Trophoblast cell (in vitro differentiated cells and primary cell): ENCODE measurements at regions not wholly inside any gene's neighbourhood (a gene's known extent, or its start where the extent isn't known, plus 50 kb on each side); places are given as distances from the start of the nearest gene placed in this dataset.
A peak's percentile ranks its signal among the peaks of the same experiment; 100 is the strongest.

Source experiments
- DNase-seq, 2 donors: peaks; one replicate each; pipeline ENCODE4 v3.0.0-alpha.2; 2016
- H2AFZ ChIP-seq: 2 replicates; pipeline ENCODE4 v1.6.1; 2013; ENCODE audit warnings: low read length, moderate library complexity, mild to moderate bottlenecking; ENCODE audit not compliant: insufficient read depth, poor library complexity
- H2AK5ac ChIP-seq: 2 replicates; pipeline ENCODE4 v1.6.1; 2013; ENCODE audit warnings: mild to moderate bottlenecking, low read length
- H2BK120ac ChIP-seq: 2 replicates; pipeline ENCODE4 v1.6.1; 2013; ENCODE audit warnings: low read length, mild to moderate bottlenecking, moderate library complexity; ENCODE audit not compliant: insufficient read depth, poor library complexity
- H2BK12ac ChIP-seq: 2 replicates; pipeline ENCODE4 v1.6.1; 2013; ENCODE audit warnings: mild to moderate bottlenecking, low read length, moderate library complexity
- H2BK5ac ChIP-seq: 2 replicates; pipeline ENCODE4 v1.6.1; 2013; ENCODE audit warnings: low read length, low read depth, moderate library complexity, mild to moderate bottlenecking; ENCODE audit not compliant: poor library complexity
- H3K14ac ChIP-seq: 2 replicates; pipeline ENCODE4 v1.6.1; 2013; ENCODE audit warnings: mild to moderate bottlenecking, low read length
- H3K18ac ChIP-seq: 2 replicates; pipeline ENCODE4 v1.6.1; 2013; ENCODE audit warnings: mild to moderate bottlenecking, low read length
- H3K23ac ChIP-seq: 2 replicates; pipeline ENCODE4 v1.6.1; 2013; ENCODE audit warnings: low read length
- H3K27ac ChIP-seq: 2 replicates; pipeline ENCODE4 v1.5.1; 2013; ENCODE audit warnings: low read depth, mild to moderate bottlenecking, inconsistent platforms, low read length, moderate library complexity
- H3K27me3 ChIP-seq: 2 replicates; pipeline ENCODE4 v1.6.1; 2013; ENCODE audit warnings: inconsistent platforms, mild to moderate bottlenecking, low read length, moderate library complexity; ENCODE audit not compliant: insufficient read depth
- H3K36me3 ChIP-seq, 2 experiments: 1 replicate in 1 of 2; 2 replicates in 1 of 2; pipeline ENCODE4 v1.6.1; 2013; ENCODE audit warnings: low read length in 2 of 2, mild to moderate bottlenecking in 2 of 2, moderate library complexity in 1 of 2; ENCODE audit not compliant: insufficient read depth in 2 of 2, control insufficient read depth in 1 of 2
- H3K4ac ChIP-seq: 2 replicates; pipeline ENCODE4 v1.6.1; 2013; ENCODE audit warnings: low read depth, mild to moderate bottlenecking, low read length, moderate library complexity
- H3K4me1 ChIP-seq, 2 experiments: 1 replicate in 1 of 2; 2 replicates in 1 of 2; pipeline ENCODE4 v1.6.1; 2013; ENCODE audit warnings: low read length in 2 of 2, mild to moderate bottlenecking in 2 of 2, moderate library complexity in 1 of 2; ENCODE audit not compliant: insufficient read depth in 2 of 2, control insufficient read depth in 1 of 2
- H3K4me2 ChIP-seq: 2 replicates; pipeline ENCODE4 v1.6.1; 2013; ENCODE audit warnings: inconsistent platforms, mild to moderate bottlenecking, low read length, moderate library complexity
- H3K4me3 ChIP-seq: 2 replicates; pipeline ENCODE4 v1.5.1; 2013; ENCODE audit warnings: mild to moderate bottlenecking, low read depth, low read length, inconsistent platforms
- H3K79me1 ChIP-seq: one replicate; pipeline ENCODE4 v1.6.1; 2013; ENCODE audit warnings: low read length
- H3K79me2 ChIP-seq: 2 replicates; pipeline ENCODE4 v1.6.1; 2013; ENCODE audit warnings: low read length, mild to moderate bottlenecking; ENCODE audit not compliant: control insufficient read depth, insufficient read depth, poor library complexity
- H3K9ac ChIP-seq: 2 replicates; pipeline ENCODE4 v1.6.1; 2013; ENCODE audit warnings: mild to moderate bottlenecking, low read length
- H3K9me3 ChIP-seq: 2 replicates; pipeline ENCODE4 v1.6.1; 2013; ENCODE audit warnings: low read depth, mild to moderate bottlenecking, control low read depth, inconsistent platforms, low read length; ENCODE audit not compliant: insufficient read depth
- H4K12ac ChIP-seq: 2 replicates; pipeline ENCODE4 v1.6.1; 2013; ENCODE audit warnings: low read depth, mild to moderate bottlenecking, low read length, moderate library complexity
- H4K8ac ChIP-seq: 2 replicates; pipeline ENCODE4 v1.6.1; 2013; ENCODE audit warnings: low read depth, mild to moderate bottlenecking, low read length, moderate library complexity
- H4K91ac ChIP-seq: one replicate; pipeline ENCODE4 v1.6.1; 2013; ENCODE audit warnings: low read depth, mild to moderate bottlenecking, low read length, moderate library complexity
- WGBS: extraction: QIAGEN DNeasy Blood & Tissue Kit; methylation state at CpG from one replicate; pipeline ENCODE4 v1.1.7; 2013; ENCODE audit warnings: missing lambda C conversion rate; ENCODE audit not compliant: insufficient read length, insufficient coverage; ENCODE audit errors: extremely low coverage; 5-methylcytosine and 5-hydroxymethylcytosine counted together

- Histone ChIP-seq H4K91ac (no peak overlapping the region), H3K18ac (no peak overlapping the region), H4K8ac (no peak overlapping the region), H2AK5ac (no peak overlapping the region), H2AFZ (no peak overlapping the region), H3K36me3 (no peaks in the 10 kb centered on the region), H2BK5ac (no peak overlapping the region), H3K9ac (no peak overlapping the region), H3K27ac (no peak overlapping the region), H2BK120ac (no peak overlapping the region), H3K23ac (no peak overlapping the region), H3K4me3 (no peak overlapping the region), H3K14ac (no peak overlapping the region), H3K4me1 (no peaks in the 10 kb centered on the region), H3K4me2 (no peak overlapping the region), H3K79me2 (no peaks in the 10 kb centered on the region), H2BK12ac (no peak overlapping the region), H4K12ac (no peak overlapping the region), H3K27me3 (no peaks in the 10 kb centered on the region), H3K9me3 (no peaks in the 10 kb centered on the region), H3K4ac (no peak overlapping the region), H3K79me1 (no peaks in the 10 kb centered on the region)
- DNase-seq = no peak
- 90% methylated on average over 2 of the region's 3 CpGs for WGBS
These were observed 297.6 kb upstream of the ADGRL4 start for GRCh38 chr1:79304131-79304530.

- no peaks in the 10 kb centered on the region for H3K4me1 ChIP-seq
- no peaks in the 10 kb centered on the region for H3K27me3 ChIP-seq
- no peak overlapping the region for H3K14ac ChIP-seq
- H2AK5ac ChIP-seq = no peak overlapping the region
- H2BK12ac ChIP-seq = no peak overlapping the region
- no peak overlapping the region for H2BK120ac ChIP-seq
- H3K79me1 ChIP-seq = no peaks in the 10 kb centered on the region
- WGBS = 100% methylated on average over 1 of the region's 2 CpGs
- no peak overlapping the region for H4K8ac ChIP-seq
- no peak overlapping the region for H4K12ac ChIP-seq
- no peak overlapping the region for H3K18ac ChIP-seq
- no peak overlapping the region for H2BK5ac ChIP-seq
- H3K23ac ChIP-seq = no peak overlapping the region
- H3K9ac ChIP-seq = no peak overlapping the region
- no peak overlapping the region for H3K4me3 ChIP-seq
- no peak overlapping the region for H3K4me2 ChIP-seq
- H3K27ac ChIP-seq = no peak overlapping the region
- no peak overlapping the region for H2AFZ ChIP-seq
- H3K4ac ChIP-seq = no peak overlapping the region
- no peak overlapping the region for H4K91ac ChIP-seq
- H3K79me2 ChIP-seq = no peaks in the 10 kb centered on the region
- H3K9me3 ChIP-seq = no peaks in the 10 kb centered on the region
- no peak for DNase-seq
- H3K36me3 ChIP-seq = no peaks in the 10 kb centered on the region
These were observed 296.5 kb upstream of the ADGRL4 start for GRCh38 chr1:79303040-79303439.

GRCh38 chr1:79302380-79302930, 295.9 kb upstream of the ADGRL4 start:
- H2BK5ac ChIP-seq = no peak overlapping the region
- no peak overlapping the region for H3K4me2 ChIP-seq
- H4K91ac ChIP-seq = no peak overlapping the region
- DNase-seq = no peak
- no peak overlapping the region for H3K18ac ChIP-seq
- WGBS = 100% methylated on average over 1 of the region's 6 CpGs
- no peak overlapping the region for H3K23ac ChIP-seq
- no peak overlapping the region for H2AFZ ChIP-seq
- H3K79me2 ChIP-seq = no peaks in the 10 kb centered on the region
- no peak overlapping the region for H2BK12ac ChIP-seq
- no peak overlapping the region for H4K12ac ChIP-seq
- no peaks in the 10 kb centered on the region for H3K27me3 ChIP-seq
- no peak overlapping the region for H3K27ac ChIP-seq
- no peaks in the 10 kb centered on the region for H3K79me1 ChIP-seq
- no peak overlapping the region for H3K14ac ChIP-seq
- no peak overlapping the region for H2BK120ac ChIP-seq
- no peak overlapping the region for H3K4ac ChIP-seq
- H3K4me1 ChIP-seq = no peaks in the 10 kb centered on the region
- H3K9me3 ChIP-seq = no peaks in the 10 kb centered on the region
- H2AK5ac ChIP-seq = no peak overlapping the region
- no peak overlapping the region for H3K9ac ChIP-seq
- no peak overlapping the region for H3K4me3 ChIP-seq
- H4K8ac ChIP-seq = no peak overlapping the region
- H3K36me3 ChIP-seq = no peaks in the 10 kb centered on the region

- Histone ChIP-seq H2AK5ac (no peak overlapping the region), H3K36me3 (no peaks in the 10 kb centered on the region), H3K4ac (no peak overlapping the region), H2AFZ (no peak overlapping the region), H3K79me2 (no peaks in the 10 kb centered on the region), H3K14ac (no peak overlapping the region), H3K27ac (no peak overlapping the region), H3K9me3 (no peaks in the 10 kb centered on the region), H3K4me2 (no peak overlapping the region), H3K4me1 (no peaks in the 10 kb centered on the region), H3K18ac (no peak overlapping the region), H3K79me1 (no peaks in the 10 kb centered on the region), H3K27me3 (no peaks in the 10 kb centered on the region), H4K91ac (no peak overlapping the region), H3K4me3 (no peak overlapping the region), H4K12ac (no peak overlapping the region), H2BK120ac (no peak overlapping the region), H2BK5ac (no peak overlapping the region), H3K23ac (no peak overlapping the region), H4K8ac (no peak overlapping the region), H2BK12ac (no peak overlapping the region), H3K9ac (no peak overlapping the region)
- peak; percentile 62 to 80 for DNase-seq
- no CpG with 5 or more reads among the region's 3 CpGs for WGBS
These were observed 289.4 kb upstream of the ADGRL4 start for GRCh38 chr1:79295967-79296366.
